ENCODE measurements at regions not wholly inside any gene's neighbourhood (a gene's known extent, or its start where the extent isn't known, plus 50 kb on each side); places are given as distances from the start of the nearest gene placed in this dataset.

DNA sequence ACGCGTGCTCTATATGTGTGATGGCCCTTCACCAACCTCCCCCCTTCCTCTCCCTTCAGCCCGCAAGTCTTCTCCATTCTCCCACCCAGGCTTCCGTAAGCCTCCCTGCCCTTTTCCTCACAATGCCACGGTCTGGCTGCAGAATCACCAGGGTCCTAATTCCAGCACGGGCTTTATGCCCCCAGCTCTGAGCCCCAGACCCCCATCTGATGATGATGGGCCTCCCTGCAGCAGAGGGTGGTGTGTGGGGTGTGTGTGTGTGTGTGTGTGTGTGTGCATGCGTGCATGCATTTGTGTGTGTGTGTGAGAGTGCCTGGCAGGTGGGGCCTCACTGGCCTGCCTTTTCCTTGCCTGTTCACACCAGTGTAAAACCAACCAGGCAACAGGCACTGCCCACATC is 109.9 kb downstream of the OAT start:
- CTCF ChIA-PET, result no interaction called here
- H4K20me1 ChIP-seq (ENCODE audit: insufficient read depth), result no peaks in the 10 kb centered on the region
- RAD21 ChIA-PET (ENCODE audit: low non-redundant PET in 1 of 2, low total read pairs in 2 of 2, uncharacterized antibody in 2 of 2, unreplicated experiment in 2 of 2), result no interaction called here
- H3K9me2 ChIP-seq (ENCODE audit: insufficient read depth), result 0 out of 2 replicates have a peak, but pooled peaks cover 3% of the 10 kb centered on the region
- POLR2A ChIA-PET, result no interaction called here
- no peak overlapping the region for H3K4me2 ChIP-seq (ENCODE audit: low read length)
- no peak overlapping the region for H2AFZ ChIP-seq (ENCODE audit: low read depth, low read length, poor library complexity, severe bottlenecking)
- TF ChIP-seq RAD21 (IDR thresholded peaks at IDR 0.05; ENCODE audit: low read depth) (no peak), ZBTB33 (IDR thresholded peaks at IDR 0.05; ENCODE audit: extremely low read depth, insufficient replicate concordance, low read length) (no peak), EZH2phosphoT487 (IDR thresholded peaks at IDR 0.05; ENCODE audit: borderline replicate concordance) (no peak), ZFX (IDR thresholded peaks at IDR 0.05) (no peak), SRF (IDR thresholded peaks at IDR 0.05; ENCODE audit: low read depth) (no peak), EZH2 (IDR thresholded peaks at IDR 0.05) (no peak), ZNF274 (IDR thresholded peaks at IDR 0.05; ENCODE audit: low read depth, low read length) (no peak), EGR1 (IDR thresholded peaks at IDR 0.05; ENCODE audit: low read depth) (no peak), TCF7L2 (IDR thresholded peaks at IDR 0.05; ENCODE audit: borderline replicate concordance, extremely low read depth, insufficient read depth, insufficient read length) (no peak), REST (IDR thresholded peaks at IDR 0.05; ENCODE audit: low read depth) (no peak), POLR2AphosphoS5 (IDR thresholded peaks at IDR 0.05; ENCODE audit: low read depth, low read length) (no peak), JUND (IDR thresholded peaks at IDR 0.05) (no peak)
- TF ChIP-seq, protein P1, sequence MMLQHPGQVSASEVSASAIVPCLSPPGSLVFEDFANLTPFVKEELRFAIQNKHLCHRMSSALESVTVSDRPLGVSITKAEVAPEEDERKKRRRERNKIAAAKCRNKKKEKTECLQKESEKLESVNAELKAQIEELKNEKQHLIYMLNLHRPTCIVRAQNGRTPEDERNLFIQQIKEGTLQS (IDR thresholded peaks at IDR 0.05), result no peak
- no peak for ATAC-seq
- no peaks in the 10 kb centered on the region for H3K36me3 ChIP-seq (ENCODE audit: control insufficient read depth in 1 of 2, insufficient read depth in 2 of 2, low read length in 2 of 2)
- H3K27me3 ChIP-seq (ENCODE audit: insufficient read depth, low read length), result no peaks in the 10 kb centered on the region
- BruUV-seq (replicated peaks), result no TSS peak
- no peak for DNase-seq (ENCODE audit: low read depth, low spot score)
- H3K4me1 ChIP-seq (ENCODE audit: control insufficient read depth in 1 of 2, insufficient read depth in 2 of 2, low read length in 2 of 2), result no peaks in the 10 kb centered on the region
- no peaks in the 10 kb centered on the region for H3K79me2 ChIP-seq (ENCODE audit: insufficient read depth, low read length)
- H3K9ac ChIP-seq (ENCODE audit: low read length), result no peak overlapping the region
- H3K4me3 ChIP-seq (replicated peaks in 1 of 2; ENCODE audit: low read depth in 1 of 2, low read length in 2 of 2), result no peak overlapping the region
- H3K27ac ChIP-seq (ENCODE audit: low read depth, low read length), result no peak overlapping the region
- no peaks in the 10 kb centered on the region for H3K9me3 ChIP-seq (ENCODE audit: control insufficient read depth in 1 of 2, insufficient read depth in 1 of 2, low read depth in 1 of 2, low read length in 2 of 2)
- intact Hi-C loops (cut with micrococcal nuclease), result no loop called here
